ENCODE measurements at regions not wholly inside any gene's neighbourhood (a gene's known extent, or its start where the extent isn't known, plus 50 kb on each side); places are given as distances from the start of the nearest gene placed in this dataset.

DNA sequence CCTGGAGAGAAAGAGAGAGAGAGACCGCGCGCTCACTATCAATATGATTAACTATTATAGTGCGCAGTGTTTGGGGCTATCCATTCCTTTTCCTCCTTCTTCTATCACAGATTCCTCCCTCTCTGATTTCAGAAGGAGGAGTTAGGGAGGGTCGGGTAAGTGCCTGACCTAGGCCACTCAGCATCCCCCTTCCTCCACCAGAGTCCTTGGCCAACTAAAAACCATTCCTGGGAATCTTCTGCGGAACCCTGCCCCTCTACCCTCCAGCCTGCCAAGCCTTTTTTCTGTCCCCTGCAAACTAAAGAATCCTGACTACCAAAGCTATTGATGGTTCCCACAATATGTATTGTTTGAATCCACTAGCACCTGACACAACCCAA is 256.2 kb upstream of the NFE2L3 start:
- H3K4me3 ChIP-seq (ENCODE audit: control insufficient read depth, low read depth, low read length): no peak overlapping the region
- DNase-seq (ENCODE audit: low read depth): no peak
- TF ChIP-seq, protein P1, sequence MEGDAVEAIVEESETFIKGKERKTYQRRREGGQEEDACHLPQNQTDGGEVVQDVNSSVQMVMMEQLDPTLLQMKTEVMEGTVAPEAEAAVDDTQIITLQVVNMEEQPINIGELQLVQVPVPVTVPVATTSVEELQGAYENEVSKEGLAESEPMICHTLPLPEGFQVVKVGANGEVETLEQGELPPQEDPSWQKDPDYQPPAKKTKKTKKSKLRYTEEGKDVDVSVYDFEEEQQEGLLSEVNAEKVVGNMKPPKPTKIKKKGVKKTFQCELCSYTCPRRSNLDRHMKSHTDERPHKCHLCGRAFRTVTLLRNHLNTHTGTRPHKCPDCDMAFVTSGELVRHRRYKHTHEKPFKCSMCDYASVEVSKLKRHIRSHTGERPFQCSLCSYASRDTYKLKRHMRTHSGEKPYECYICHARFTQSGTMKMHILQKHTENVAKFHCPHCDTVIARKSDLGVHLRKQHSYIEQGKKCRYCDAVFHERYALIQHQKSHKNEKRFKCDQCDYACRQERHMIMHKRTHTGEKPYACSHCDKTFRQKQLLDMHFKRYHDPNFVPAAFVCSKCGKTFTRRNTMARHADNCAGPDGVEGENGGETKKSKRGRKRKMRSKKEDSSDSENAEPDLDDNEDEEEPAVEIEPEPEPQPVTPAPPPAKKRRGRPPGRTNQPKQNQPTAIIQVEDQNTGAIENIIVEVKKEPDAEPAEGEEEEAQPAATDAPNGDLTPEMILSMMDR (IDR thresholded peaks at IDR 0.05; ENCODE audit: control insufficient read depth, insufficient read depth, low read depth, low read length, missing control alignments): no peak

GRCh38 chr7:25897261-25897782 is 254.7 kb upstream of the NFE2L3 start:
- DNase-seq (ENCODE audit: low read depth): no peak
- TF ChIP-seq, protein P1 (IDR thresholded peaks at IDR 0.05; ENCODE audit: control insufficient read depth, insufficient read depth, low read depth, low read length, missing control alignments): no peak

DNA sequence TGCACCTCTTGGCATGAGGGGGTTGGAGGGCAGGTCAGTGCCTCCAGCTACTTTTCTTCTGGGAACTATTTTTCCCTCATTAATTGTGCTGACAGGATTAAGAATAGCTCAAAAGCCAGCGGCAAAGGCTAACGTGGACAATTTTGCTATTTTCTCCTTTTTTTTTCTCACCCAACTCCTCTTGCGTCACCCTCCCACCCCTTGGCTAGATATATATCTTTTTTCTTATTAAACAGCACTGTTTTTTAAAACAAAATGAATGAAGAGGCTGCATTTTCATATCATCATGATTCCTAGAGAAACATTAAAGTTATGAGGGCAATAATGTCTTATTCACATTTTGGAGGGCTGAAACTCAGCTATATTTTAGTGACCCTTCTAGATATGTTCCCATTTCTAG is 251.8 kb upstream of the NFE2L3 start:
- no peak overlapping the region for H3K4me3 ChIP-seq (ENCODE audit: control insufficient read depth, low read depth, low read length)
- DNase-seq (ENCODE audit: low read depth): no peak
- TF ChIP-seq, protein P1 (IDR thresholded peaks at IDR 0.05; ENCODE audit: control insufficient read depth, insufficient read depth, low read depth, low read length, missing control alignments): no peak

More at GRCh38 chr7:25897261-25897782, 254.7 kb upstream of the NFE2L3 start:
- H3K4me3 ChIP-seq (ENCODE audit: control insufficient read depth, low read depth, low read length): no peak overlapping the region

DNA sequence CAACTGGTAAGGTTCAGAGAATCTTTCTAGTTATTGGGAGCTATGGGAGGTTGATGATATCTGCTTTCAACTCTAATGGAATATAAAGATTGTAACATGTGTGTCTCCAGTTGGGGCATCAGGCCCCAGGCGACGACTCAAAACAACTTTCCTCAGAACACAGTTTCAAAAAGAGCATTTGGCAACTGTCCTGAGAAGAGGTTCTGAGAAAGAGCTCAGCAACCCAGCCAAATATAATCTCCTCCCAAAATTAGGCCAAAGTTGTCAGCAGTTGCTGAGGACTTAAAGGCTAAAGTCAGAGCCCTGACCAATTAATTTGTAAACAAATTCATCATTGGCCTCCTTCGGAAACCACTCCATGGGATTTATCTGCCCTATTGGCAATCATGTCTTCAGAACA is 251.1 kb upstream of the NFE2L3 start:
- TF ChIP-seq, protein P1 (IDR thresholded peaks at IDR 0.05; ENCODE audit: control insufficient read depth, insufficient read depth, low read depth, low read length, missing control alignments): no peak
- H3K4me3 ChIP-seq (ENCODE audit: control insufficient read depth, low read depth, low read length): no peak overlapping the region
- no peak for DNase-seq (ENCODE audit: low read depth)

DNA sequence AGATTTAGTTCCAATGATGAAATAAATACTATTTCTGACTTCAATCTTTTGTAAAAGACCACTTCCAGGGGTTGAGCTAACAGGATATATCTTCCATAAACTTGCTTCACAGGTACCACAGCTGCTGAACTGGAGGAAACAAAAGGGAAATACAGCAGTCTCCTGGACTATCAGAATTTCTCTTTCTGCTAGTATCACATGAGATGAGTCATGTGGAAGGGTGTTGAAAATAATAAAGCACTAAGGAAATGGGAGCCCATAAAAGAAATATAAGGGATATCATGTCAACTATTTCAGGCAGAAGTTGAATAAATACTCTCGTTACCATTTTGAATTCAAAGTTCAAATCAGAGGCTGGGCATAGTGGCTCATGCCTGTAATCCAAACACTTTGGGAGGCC is 250.3 kb upstream of the NFE2L3 start:
- no peak overlapping the region for H3K4me3 ChIP-seq (ENCODE audit: control insufficient read depth, low read depth, low read length)
- DNase-seq (ENCODE audit: low read depth): no peak
- TF ChIP-seq, protein P1 (IDR thresholded peaks at IDR 0.05; ENCODE audit: control insufficient read depth, insufficient read depth, low read depth, low read length, missing control alignments): no peak

- no peak for DNase-seq (ENCODE audit: low read depth)
- no peak overlapping the region for H3K4me3 ChIP-seq (ENCODE audit: control insufficient read depth, low read depth, low read length)
- TF ChIP-seq, protein P1 (IDR thresholded peaks at IDR 0.05; ENCODE audit: control insufficient read depth, insufficient read depth, low read depth, low read length, missing control alignments): no peak
Observed at GRCh38 chr7:25906003-25906402, 246.0 kb upstream of the NFE2L3 start.

DNA sequence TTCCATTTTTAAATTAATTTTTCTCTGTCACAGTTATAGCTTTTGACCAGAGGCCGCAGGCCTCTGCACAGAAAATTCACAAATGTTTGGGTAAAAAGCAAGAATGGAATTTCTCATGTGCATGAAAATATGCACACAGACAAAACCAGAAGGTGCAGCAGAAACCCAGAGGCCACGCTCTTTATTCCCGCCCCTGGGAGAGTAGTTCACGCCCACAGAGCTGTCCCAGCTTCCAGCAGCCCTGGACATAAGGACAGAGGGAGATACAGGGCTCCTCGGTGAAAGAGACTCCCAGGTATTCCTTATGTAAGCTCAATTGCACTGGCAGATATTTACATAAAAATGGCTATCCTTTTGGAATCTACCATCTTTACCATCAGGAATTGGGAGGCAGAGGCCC is 245.2 kb upstream of the NFE2L3 start:
- H3K4me3 ChIP-seq (ENCODE audit: control insufficient read depth, low read depth, low read length): no peak overlapping the region
- no peak for DNase-seq (ENCODE audit: low read depth)
- TF ChIP-seq, protein P1 (IDR thresholded peaks at IDR 0.05; ENCODE audit: control insufficient read depth, insufficient read depth, low read depth, low read length, missing control alignments): no peak
